ENCODE measurements at regions not wholly inside any gene's neighbourhood (a gene's known extent, or its start where the extent isn't known, plus 50 kb on each side); places are given as distances from the start of the nearest gene placed in this dataset.

DNA sequence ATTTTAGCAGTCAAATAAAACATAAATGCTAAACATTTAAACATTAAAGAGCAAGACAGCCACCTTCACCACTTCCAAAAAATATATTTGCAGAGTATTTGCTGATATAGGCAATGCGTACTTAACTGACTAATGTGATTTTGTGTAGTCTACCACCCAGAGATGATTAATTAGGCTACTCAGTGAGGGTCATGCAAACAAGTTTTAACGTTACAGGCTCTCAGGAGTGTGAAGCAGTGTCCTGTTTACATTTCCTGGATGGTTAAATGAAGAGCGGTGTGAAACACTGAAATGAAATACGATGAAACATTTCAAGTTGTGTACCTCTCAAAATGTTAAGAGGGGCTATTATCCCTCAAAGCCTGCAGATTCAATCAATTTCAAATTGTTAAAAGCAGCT is 165.8 kb upstream of the LRIG3 start:
- no peaks in the 10 kb centered on the region for H3K9me3 ChIP-seq
- no peak for TF ChIP-seq CTCF (IDR thresholded peaks at IDR 0.05; ENCODE audit: low read depth, low read length)
- H3K27me3 ChIP-seq, result no peaks in the 10 kb centered on the region; the same call in 1 of the 2 replicates
- H3K4me1 ChIP-seq, result no peaks in the 10 kb centered on the region
- H3K4me3 ChIP-seq (ENCODE audit: low read depth, low read length), result no peak overlapping the region
- no peaks in the 10 kb centered on the region for H3K36me3 ChIP-seq
- DNase-seq, result no peak

DNA sequence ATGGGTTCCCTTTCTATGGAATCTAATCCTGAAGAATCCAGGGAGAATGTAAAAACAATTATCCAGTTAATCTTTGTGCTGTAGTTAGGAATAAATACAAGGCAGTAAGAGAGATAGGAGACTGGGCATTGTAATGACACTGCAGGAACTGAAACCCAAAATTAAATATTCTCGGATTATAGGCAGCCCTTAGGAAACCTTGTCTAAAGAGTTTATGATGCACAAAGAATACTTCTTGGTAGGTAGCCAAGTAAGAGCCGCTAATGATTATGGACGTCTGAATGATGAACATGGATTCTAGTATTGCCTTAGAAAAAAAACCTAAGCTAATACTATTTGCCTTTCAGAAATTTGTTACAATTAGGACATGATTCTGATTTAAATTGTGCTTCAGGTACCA is 165.4 kb upstream of the LRIG3 start:
- H3K9me3 ChIP-seq, result no peaks in the 10 kb centered on the region
- no peak for TF ChIP-seq CTCF (IDR thresholded peaks at IDR 0.05; ENCODE audit: low read depth, low read length)
- H3K27me3 ChIP-seq, result no peaks in the 10 kb centered on the region; the same call in 1 of the 2 replicates
- no peak for DNase-seq
- no peaks in the 10 kb centered on the region for H3K36me3 ChIP-seq
- no peaks in the 10 kb centered on the region for H3K4me1 ChIP-seq
- no peak overlapping the region for H3K4me3 ChIP-seq (ENCODE audit: low read depth, low read length)

DNA sequence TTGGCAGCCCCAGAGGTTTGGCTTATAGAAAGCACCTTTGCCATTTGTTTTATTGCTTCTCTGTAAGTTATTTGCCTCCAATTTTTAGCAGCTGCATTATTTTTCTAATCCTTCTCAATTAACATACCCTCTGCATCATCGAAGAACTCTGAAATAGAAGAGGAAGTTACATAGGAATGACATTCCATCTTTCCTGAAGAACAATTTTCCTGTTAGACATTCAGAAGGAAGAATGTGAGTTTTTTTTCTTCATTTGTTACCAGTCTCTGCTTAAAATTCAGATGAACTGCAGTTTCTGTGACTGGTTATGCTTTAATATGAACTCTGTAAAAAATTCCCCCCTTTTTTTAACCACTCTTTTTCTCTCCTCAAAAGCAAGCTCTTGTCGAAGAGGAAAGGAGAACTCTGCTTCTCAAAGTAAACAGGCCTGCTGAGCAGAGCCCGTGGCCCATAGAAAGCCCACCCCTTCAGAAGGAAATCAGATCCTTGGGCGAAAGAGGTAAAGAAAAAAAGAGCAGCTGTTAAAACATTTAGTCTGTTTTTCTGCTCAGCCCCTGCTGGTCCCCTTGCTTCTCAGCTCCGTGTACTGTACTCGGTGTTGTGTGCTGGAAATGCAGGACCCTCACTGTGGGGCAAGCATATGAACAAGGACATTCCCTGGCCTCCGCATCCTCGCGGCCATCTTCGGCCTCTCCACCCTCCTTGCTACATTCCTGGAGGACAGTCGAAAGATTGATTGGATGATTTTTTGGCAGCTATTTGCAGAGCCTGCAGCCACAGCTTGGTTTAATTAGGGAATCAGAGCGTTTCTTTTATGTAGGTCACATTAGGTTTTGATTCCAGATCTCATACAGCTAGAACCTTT is 164.4 kb upstream of the LRIG3 start:
- no peaks in the 10 kb centered on the region for H3K9me3 ChIP-seq
- H3K4me1 ChIP-seq, result no peaks in the 10 kb centered on the region
- TF ChIP-seq CTCF (IDR thresholded peaks at IDR 0.05; ENCODE audit: low read depth, low read length), result no peak
- no peak for DNase-seq
- H3K4me3 ChIP-seq (ENCODE audit: low read depth, low read length), result no peak overlapping the region
- H3K36me3 ChIP-seq, result no peaks in the 10 kb centered on the region
- H3K27me3 ChIP-seq, result no peaks in the 10 kb centered on the region; the same call in 1 of the 2 replicates

GRCh38 chr12:59082952-59083351 is 162.6 kb upstream of the LRIG3 start:
- no peak for DNase-seq
- H3K4me1 ChIP-seq, result no peaks in the 10 kb centered on the region
- H3K36me3 ChIP-seq, result no peaks in the 10 kb centered on the region
- no peaks in the 10 kb centered on the region for H3K9me3 ChIP-seq
- no peak for TF ChIP-seq CTCF (IDR thresholded peaks at IDR 0.05; ENCODE audit: low read depth, low read length)
- H3K4me3 ChIP-seq (ENCODE audit: low read depth, low read length), result no peak overlapping the region
- no peaks in the 10 kb centered on the region; the same call in 1 of the 2 replicates for H3K27me3 ChIP-seq

DNA sequence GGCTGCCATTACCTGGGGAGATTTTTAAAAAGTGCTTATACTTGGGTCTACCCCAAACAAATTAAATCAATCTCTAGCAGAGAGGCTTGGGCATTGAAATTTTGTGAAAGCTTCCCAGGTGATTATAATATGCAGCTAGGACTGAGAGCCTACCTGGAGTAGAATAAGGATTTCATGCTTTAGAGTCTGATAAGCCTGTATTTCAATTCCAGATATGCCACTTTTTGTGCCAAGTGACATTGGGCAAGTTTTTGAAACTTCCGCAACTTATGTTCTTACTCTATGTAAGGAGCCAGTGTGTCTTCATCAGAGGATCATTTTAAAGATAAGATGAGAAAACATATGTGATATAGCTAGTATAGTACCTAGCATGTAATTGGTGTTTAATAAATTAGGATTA is 159.8 kb upstream of the LRIG3 start:
- no peaks in the 10 kb centered on the region for H3K9me3 ChIP-seq
- no peak for DNase-seq
- H3K27me3 ChIP-seq, result no peaks in the 10 kb centered on the region; the same call in 1 of the 2 replicates
- H3K4me3 ChIP-seq (ENCODE audit: low read depth, low read length), result no peak overlapping the region
- no peaks in the 10 kb centered on the region for H3K36me3 ChIP-seq
- H3K4me1 ChIP-seq, result no peaks in the 10 kb centered on the region
- TF ChIP-seq CTCF (IDR thresholded peaks at IDR 0.05; ENCODE audit: low read depth, low read length), result no peak

DNA sequence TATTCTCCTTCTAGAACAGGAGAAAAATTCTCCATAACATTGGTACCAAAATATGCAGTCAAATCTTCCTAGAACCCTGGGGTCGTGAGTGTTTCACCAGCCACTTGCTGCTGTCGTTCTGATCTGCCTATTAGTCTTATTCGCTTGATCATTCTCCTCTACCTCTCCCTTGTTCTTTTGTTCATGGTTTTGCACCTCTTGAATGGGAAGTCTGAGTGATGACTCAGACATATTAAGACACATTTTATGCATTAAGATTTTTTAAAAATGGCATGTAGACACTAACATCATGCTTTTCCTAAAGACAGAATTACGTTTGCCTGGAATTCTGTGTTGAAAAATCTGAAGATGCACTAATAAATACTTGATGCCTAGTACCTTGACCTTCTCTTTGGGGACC is 159.2 kb upstream of the LRIG3 start:
- TF ChIP-seq CTCF (IDR thresholded peaks at IDR 0.05; ENCODE audit: low read depth, low read length), result no peak
- H3K4me3 ChIP-seq (ENCODE audit: low read depth, low read length), result no peak overlapping the region
- no peaks in the 10 kb centered on the region for H3K9me3 ChIP-seq
- H3K4me1 ChIP-seq, result no peaks in the 10 kb centered on the region
- H3K36me3 ChIP-seq, result no peaks in the 10 kb centered on the region
- H3K27me3 ChIP-seq, result no peaks in the 10 kb centered on the region; the same call in 1 of the 2 replicates
- DNase-seq, result no peak

All from BE2C (cell line).